ENCODE measurements at regions not wholly inside any gene's neighbourhood (a gene's known extent, or its start where the extent isn't known, plus 50 kb on each side); places are given as distances from the start of the nearest gene placed in this dataset.

DNA sequence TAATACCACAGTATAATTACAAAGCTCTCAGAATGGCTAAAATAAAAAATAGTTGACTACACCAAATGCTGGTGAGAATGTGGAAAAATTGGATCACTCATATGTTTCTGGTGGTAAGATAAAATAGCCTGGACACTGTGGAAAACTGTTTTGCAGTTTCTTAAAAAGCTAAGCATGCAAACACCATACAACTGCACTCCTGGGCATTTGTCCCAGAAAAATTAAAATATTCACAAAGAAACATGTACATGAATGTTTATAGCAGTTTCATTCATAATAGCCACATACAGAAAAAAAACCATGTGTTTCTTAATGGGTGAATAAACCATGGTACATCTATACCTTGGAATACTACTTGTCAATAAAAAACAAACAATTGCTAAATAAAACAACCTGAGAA is 172.9 kb downstream of the AHR start:
- DNase-seq (ENCODE audit: low read depth, low spot score), result no peak
- Histone ChIP-seq H3K4me1 (ENCODE audit: control insufficient read depth, insufficient read depth, low read length) (no peaks in the 10 kb centered on the region), H3K9me3 (ENCODE audit: control insufficient read depth, insufficient read depth, low read depth, low read length) (peaks cover 4% of the 10 kb centered on the region; the same call in 1 of the 2 replicates), H3K27me3 (ENCODE audit: control insufficient read depth, insufficient read depth, low read length) (no peaks in the 10 kb centered on the region), H3K4me3 (ENCODE audit: low read depth in 2 of 2, low read length in 2 of 2) (no peak overlapping the region), H3K36me3 (ENCODE audit: control insufficient read depth, insufficient read depth, low read length) (no peaks in the 10 kb centered on the region), H3K27ac (ENCODE audit: low read length) (no peak overlapping the region)
- TF ChIP-seq CTCF (IDR thresholded peaks at IDR 0.05) (no peak), TCF7L2 (IDR thresholded peaks at IDR 0.05; ENCODE audit: low read depth, low read length) (no peak), POLR2AphosphoS5 (IDR thresholded peaks at IDR 0.05; ENCODE audit: low read depth, low read length) (no peak)
- no peak for ATAC-seq
- ChIA-PET POLR2A (no interaction called here), CTCF (no interaction called here)
- in situ Hi-C loops (cut with HindIII; ENCODE audit: low pct_unique_long_range_greater_than_20kb, low sequenced_read_pairs) (no loop called here), intact Hi-C loops (cut with micrococcal nuclease; ENCODE audit: unreplicated experiment) (no loop called here)
- BruUV-seq (replicated peaks), result no TSS peak

GRCh38 chr7:17472518-17472917 is 174.1 kb downstream of the AHR start:
- BruUV-seq (replicated peaks), result no TSS peak
- no peak for DNase-seq (ENCODE audit: low read depth, low spot score)
- no peak overlapping the region for H3K4me3 ChIP-seq (ENCODE audit: low read depth in 2 of 2, low read length in 2 of 2)
- no peak for TF ChIP-seq SIN3A (IDR thresholded peaks at IDR 0.05; ENCODE audit: borderline replicate concordance, insufficient read depth, low read depth, low read length)
- TF ChIP-seq TCF7L2 (IDR thresholded peaks at IDR 0.05; ENCODE audit: low read depth, low read length), result no peak
- no peak for TF ChIP-seq POLR2AphosphoS5 (IDR thresholded peaks at IDR 0.05; ENCODE audit: low read depth, low read length)
- no peak overlapping the region for H3K27ac ChIP-seq (ENCODE audit: low read length)
- in situ Hi-C loops (cut with HindIII; ENCODE audit: low pct_unique_long_range_greater_than_20kb, low sequenced_read_pairs) (no loop called here), intact Hi-C loops (cut with micrococcal nuclease; ENCODE audit: unreplicated experiment) (no loop called here)
- peaks cover 4% of the 10 kb centered on the region; the same call in 1 of the 2 replicates for H3K9me3 ChIP-seq (ENCODE audit: control insufficient read depth, insufficient read depth, low read depth, low read length)
- H3K4me1 ChIP-seq (ENCODE audit: control insufficient read depth, insufficient read depth, low read length), result no peaks in the 10 kb centered on the region
- H3K36me3 ChIP-seq (ENCODE audit: control insufficient read depth, insufficient read depth, low read length), result no peaks in the 10 kb centered on the region
- no peak for ATAC-seq
- H3K27me3 ChIP-seq (ENCODE audit: control insufficient read depth, insufficient read depth, low read length), result no peaks in the 10 kb centered on the region
- ChIA-PET POLR2A (no interaction called here), CTCF (no interaction called here)

DNA sequence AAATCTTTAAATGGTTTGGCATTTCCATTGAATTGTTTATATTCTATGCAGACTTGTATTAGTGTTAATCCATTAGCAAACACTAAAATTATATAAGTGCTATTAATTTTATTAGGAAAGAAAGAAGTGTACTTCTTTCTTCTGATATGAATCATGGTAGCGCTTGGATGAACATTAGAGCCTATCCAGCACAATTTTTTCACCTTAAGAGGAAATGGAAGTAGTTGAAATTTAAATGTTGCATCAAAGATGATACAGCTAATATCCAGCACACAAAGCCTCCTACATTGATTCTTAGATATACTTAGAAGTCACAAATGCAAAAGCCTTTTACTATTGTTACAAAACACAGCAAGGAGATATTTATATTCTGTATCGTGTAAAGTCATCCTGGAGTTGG is 174.5 kb downstream of the AHR start:
- ATAC-seq (no peak), DNase-seq (ENCODE audit: low read depth, low spot score) (no peak)
- TF ChIP-seq CTCF (IDR thresholded peaks at IDR 0.05) (no peak), SIN3A (IDR thresholded peaks at IDR 0.05; ENCODE audit: borderline replicate concordance, insufficient read depth, low read depth, low read length) (no peak), POLR2AphosphoS5 (IDR thresholded peaks at IDR 0.05; ENCODE audit: low read depth, low read length) (no peak), TCF7L2 (IDR thresholded peaks at IDR 0.05; ENCODE audit: low read depth, low read length) (no peak)
- TF ChIP-seq, protein P1, sequence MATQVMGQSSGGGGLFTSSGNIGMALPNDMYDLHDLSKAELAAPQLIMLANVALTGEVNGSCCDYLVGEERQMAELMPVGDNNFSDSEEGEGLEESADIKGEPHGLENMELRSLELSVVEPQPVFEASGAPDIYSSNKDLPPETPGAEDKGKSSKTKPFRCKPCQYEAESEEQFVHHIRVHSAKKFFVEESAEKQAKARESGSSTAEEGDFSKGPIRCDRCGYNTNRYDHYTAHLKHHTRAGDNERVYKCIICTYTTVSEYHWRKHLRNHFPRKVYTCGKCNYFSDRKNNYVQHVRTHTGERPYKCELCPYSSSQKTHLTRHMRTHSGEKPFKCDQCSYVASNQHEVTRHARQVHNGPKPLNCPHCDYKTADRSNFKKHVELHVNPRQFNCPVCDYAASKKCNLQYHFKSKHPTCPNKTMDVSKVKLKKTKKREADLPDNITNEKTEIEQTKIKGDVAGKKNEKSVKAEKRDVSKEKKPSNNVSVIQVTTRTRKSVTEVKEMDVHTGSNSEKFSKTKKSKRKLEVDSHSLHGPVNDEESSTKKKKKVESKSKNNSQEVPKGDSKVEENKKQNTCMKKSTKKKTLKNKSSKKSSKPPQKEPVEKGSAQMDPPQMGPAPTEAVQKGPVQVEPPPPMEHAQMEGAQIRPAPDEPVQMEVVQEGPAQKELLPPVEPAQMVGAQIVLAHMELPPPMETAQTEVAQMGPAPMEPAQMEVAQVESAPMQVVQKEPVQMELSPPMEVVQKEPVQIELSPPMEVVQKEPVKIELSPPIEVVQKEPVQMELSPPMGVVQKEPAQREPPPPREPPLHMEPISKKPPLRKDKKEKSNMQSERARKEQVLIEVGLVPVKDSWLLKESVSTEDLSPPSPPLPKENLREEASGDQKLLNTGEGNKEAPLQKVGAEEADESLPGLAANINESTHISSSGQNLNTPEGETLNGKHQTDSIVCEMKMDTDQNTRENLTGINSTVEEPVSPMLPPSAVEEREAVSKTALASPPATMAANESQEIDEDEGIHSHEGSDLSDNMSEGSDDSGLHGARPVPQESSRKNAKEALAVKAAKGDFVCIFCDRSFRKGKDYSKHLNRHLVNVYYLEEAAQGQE (IDR thresholded peaks at IDR 0.05; ENCODE audit: insufficient read depth in 1 of 2, low read depth in 2 of 2, low read length in 1 of 2), result no peak
- no TSS peak for BruUV-seq (replicated peaks)
- ChIA-PET POLR2A (no interaction called here), CTCF (no interaction called here)
- intact Hi-C loops (cut with micrococcal nuclease; ENCODE audit: unreplicated experiment), result no loop called here
- Histone ChIP-seq H3K27me3 (ENCODE audit: control insufficient read depth, insufficient read depth, low read length) (no peaks in the 10 kb centered on the region), H3K4me3 (ENCODE audit: low read depth in 2 of 2, low read length in 2 of 2) (no peak overlapping the region), H3K36me3 (ENCODE audit: control insufficient read depth, insufficient read depth, low read length) (no peaks in the 10 kb centered on the region), H3K27ac (ENCODE audit: low read length) (no peak overlapping the region), H3K9me3 (ENCODE audit: control insufficient read depth, insufficient read depth, low read depth, low read length) (peaks cover 4% of the 10 kb centered on the region; the same call in 1 of the 2 replicates), H3K4me1 (ENCODE audit: control insufficient read depth, insufficient read depth, low read length) (no peaks in the 10 kb centered on the region)
- in situ Hi-C loops (cut with HindIII; ENCODE audit: low pct_unique_long_range_greater_than_20kb, low sequenced_read_pairs), result no loop called here
